Activated T-helper 17 cell treated with anti-CD3 and anti-CD28 coated beads, Interleukin-2, amount 50 U/mL, for 72 hours (primary cell): ENCODE measurements at regions not wholly inside any gene's neighbourhood (a gene's known extent, or its start where the extent isn't known, plus 50 kb on each side); places are given as distances from the start of the nearest gene placed in this dataset.

Experiments used
- ATAC-seq: fragments of 150-1000 bp; cut with Tn5 transposase; replicated peaks from 2 replicates; pipeline ENCODE4 v1.10.0; 2021; ENCODE audit warnings: mild to moderate bottlenecking, moderate library complexity
- H3K27ac Mint-ChIP-seq: one replicate; pipeline ENCODE4 v1.8.0; 2022; ENCODE audit warnings: mixed read lengths
- H3K27me3 Mint-ChIP-seq: one replicate; pipeline ENCODE4 v1.8.0; 2022; ENCODE audit warnings: mixed read lengths
- H3K36me3 Mint-ChIP-seq: one replicate; pipeline ENCODE4 v1.8.0; 2022; ENCODE audit warnings: low read depth, mild to moderate bottlenecking, mixed read lengths
- H3K4me1 Mint-ChIP-seq: one replicate; pipeline ENCODE4 v1.8.0; 2022; ENCODE audit warnings: mixed read lengths
- H3K4me3 Mint-ChIP-seq: one replicate; pipeline ENCODE4 v1.8.0; 2022; ENCODE audit warnings: mild to moderate bottlenecking, mixed read lengths
- H3K9me3 Mint-ChIP-seq: one replicate; pipeline ENCODE4 v1.8.0; 2022; ENCODE audit warnings: mixed read lengths

- no peak for ATAC-seq
- Mint-ChIP-seq H3K4me3 (no peak overlapping the region), H3K27ac (no peak overlapping the region), H3K9me3 (peaks cover 3% of the 10 kb centered on the region), H3K27me3 (peaks cover 13% of the 10 kb centered on the region), H3K36me3 (no peaks in the 10 kb centered on the region), H3K4me1 (peaks cover 4% of the 10 kb centered on the region)
Measured at GRCh38 chr14:61125041-61125866, 144.2 kb downstream of the SLC38A6 start.

- H3K36me3 Mint-ChIP-seq = no peaks in the 10 kb centered on the region
- H3K27ac Mint-ChIP-seq = no peak overlapping the region
- no peak for ATAC-seq
- peaks cover 4% of the 10 kb centered on the region for H3K27me3 Mint-ChIP-seq
- H3K4me3 Mint-ChIP-seq = no peak overlapping the region
- H3K9me3 Mint-ChIP-seq = peaks cover 4% of the 10 kb centered on the region
- peaks cover 8% of the 10 kb centered on the region for H3K4me1 Mint-ChIP-seq
Measured at GRCh38 chr14:61122862-61123261, 141.8 kb downstream of the SLC38A6 start.

GRCh38 chr14:61121355-61121787, 140.3 kb downstream of the SLC38A6 start:
- no peak overlapping the region for H3K4me3 Mint-ChIP-seq
- H3K27ac Mint-ChIP-seq = no peak overlapping the region
- no peak for ATAC-seq
- H3K36me3 Mint-ChIP-seq = no peaks in the 10 kb centered on the region
- peaks cover 4% of the 10 kb centered on the region for H3K27me3 Mint-ChIP-seq
- peaks cover 8% of the 10 kb centered on the region for H3K4me1 Mint-ChIP-seq
- H3K9me3 Mint-ChIP-seq = peaks cover 4% of the 10 kb centered on the region

GRCh38 chr14:61120576-61120975, 139.5 kb downstream of the SLC38A6 start:
- no peaks in the 10 kb centered on the region for H3K36me3 Mint-ChIP-seq
- peak overlapping the region; percentile 70 for H3K4me3 Mint-ChIP-seq
- H3K4me1 Mint-ChIP-seq = peaks cover 8% of the 10 kb centered on the region
- peak overlapping the region; percentile 72 for H3K27ac Mint-ChIP-seq
- H3K9me3 Mint-ChIP-seq = peaks cover 4% of the 10 kb centered on the region
- H3K27me3 Mint-ChIP-seq = no peaks in the 10 kb centered on the region
- ATAC-seq = peak; percentile 72

- H3K4me3 Mint-ChIP-seq = no peak overlapping the region
- H3K9me3 Mint-ChIP-seq = peaks cover 12% of the 10 kb centered on the region
- H3K4me1 Mint-ChIP-seq = peaks cover 8% of the 10 kb centered on the region
- H3K36me3 Mint-ChIP-seq = no peaks in the 10 kb centered on the region
- no peak overlapping the region for H3K27ac Mint-ChIP-seq
- no peak for ATAC-seq
- H3K27me3 Mint-ChIP-seq = no peaks in the 10 kb centered on the region
Measured at GRCh38 chr14:61119006-61119405, 138.0 kb downstream of the SLC38A6 start.

- H3K27ac Mint-ChIP-seq = no peak overlapping the region
- H3K36me3 Mint-ChIP-seq = no peaks in the 10 kb centered on the region
- no peak for ATAC-seq
- peaks cover 12% of the 10 kb centered on the region for H3K9me3 Mint-ChIP-seq
- no peaks in the 10 kb centered on the region for H3K27me3 Mint-ChIP-seq
- peaks cover 8% of the 10 kb centered on the region for H3K4me1 Mint-ChIP-seq
- no peak overlapping the region for H3K4me3 Mint-ChIP-seq
Measured at GRCh38 chr14:61116369-61116768, 135.3 kb downstream of the SLC38A6 start.

- Mint-ChIP-seq H3K4me1 (no peaks in the 10 kb centered on the region), H3K9me3 (peaks cover 8% of the 10 kb centered on the region), H3K27ac (no peak overlapping the region), H3K27me3 (peaks cover 9% of the 10 kb centered on the region), H3K4me3 (no peak overlapping the region), H3K36me3 (no peaks in the 10 kb centered on the region)
- no peak for ATAC-seq
Measured at GRCh38 chr14:61113561-61114225, 132.6 kb downstream of the SLC38A6 start.

GRCh38 chr14:61112506-61112905, 131.5 kb downstream of the SLC38A6 start:
- Mint-ChIP-seq H3K27ac (no peak overlapping the region), H3K27me3 (peaks cover 9% of the 10 kb centered on the region), H3K9me3 (peaks cover 8% of the 10 kb centered on the region), H3K4me1 (no peaks in the 10 kb centered on the region), H3K36me3 (no peaks in the 10 kb centered on the region), H3K4me3 (no peak overlapping the region)
- no peak for ATAC-seq

- Mint-ChIP-seq H3K27ac (no peak overlapping the region), H3K36me3 (no peaks in the 10 kb centered on the region), H3K9me3 (peaks cover 8% of the 10 kb centered on the region), H3K4me1 (no peaks in the 10 kb centered on the region), H3K4me3 (no peak overlapping the region), H3K27me3 (peaks cover 9% of the 10 kb centered on the region)
- ATAC-seq = no peak
Measured at GRCh38 chr14:61111731-61112130, 130.7 kb downstream of the SLC38A6 start.

- Mint-ChIP-seq H3K4me1 (no peaks in the 10 kb centered on the region), H3K9me3 (peaks cover 8% of the 10 kb centered on the region), H3K27me3 (peaks cover 9% of the 10 kb centered on the region), H3K36me3 (no peaks in the 10 kb centered on the region), H3K4me3 (no peak overlapping the region), H3K27ac (no peak overlapping the region)
- no peak for ATAC-seq
Measured at GRCh38 chr14:61111209-61111665, 130.2 kb downstream of the SLC38A6 start.

- Mint-ChIP-seq H3K36me3 (no peaks in the 10 kb centered on the region), H3K9me3 (peaks cover 8% of the 10 kb centered on the region), H3K27ac (peak overlapping the region; percentile 33), H3K27me3 (peaks cover 9% of the 10 kb centered on the region), H3K4me1 (no peaks in the 10 kb centered on the region), H3K4me3 (no peak overlapping the region)
- ATAC-seq = peak; percentile 47
Measured at GRCh38 chr14:61110316-61111082, 129.5 kb downstream of the SLC38A6 start.

GRCh38 chr14:61109288-61109687, 128.2 kb downstream of the SLC38A6 start:
- no peak for ATAC-seq
- Mint-ChIP-seq H3K27ac (no peak overlapping the region), H3K4me3 (no peak overlapping the region), H3K27me3 (peaks cover 9% of the 10 kb centered on the region), H3K4me1 (peaks cover 1% of the 10 kb centered on the region), H3K36me3 (no peaks in the 10 kb centered on the region), H3K9me3 (no peaks in the 10 kb centered on the region)

- H3K27me3 Mint-ChIP-seq = peaks cover 9% of the 10 kb centered on the region
- no peak overlapping the region for H3K27ac Mint-ChIP-seq
- H3K4me3 Mint-ChIP-seq = no peak overlapping the region
- H3K36me3 Mint-ChIP-seq = no peaks in the 10 kb centered on the region
- H3K4me1 Mint-ChIP-seq = peaks cover 7% of the 10 kb centered on the region
- H3K9me3 Mint-ChIP-seq = no peaks in the 10 kb centered on the region
- ATAC-seq = no peak
Measured at GRCh38 chr14:61108496-61109141, 127.6 kb downstream of the SLC38A6 start.

GRCh38 chr14:61107869-61108493, 126.9 kb downstream of the SLC38A6 start:
- H3K36me3 Mint-ChIP-seq = no peaks in the 10 kb centered on the region
- no peak overlapping the region for H3K27ac Mint-ChIP-seq
- H3K4me1 Mint-ChIP-seq = peaks cover 11% of the 10 kb centered on the region
- H3K9me3 Mint-ChIP-seq = no peaks in the 10 kb centered on the region
- no peak for ATAC-seq
- H3K27me3 Mint-ChIP-seq = peaks cover 9% of the 10 kb centered on the region
- no peak overlapping the region for H3K4me3 Mint-ChIP-seq
